ENCODE measurements at regions not wholly inside any gene's neighbourhood (a gene's known extent, or its start where the extent isn't known, plus 50 kb on each side); places are given as distances from the start of the nearest gene placed in this dataset.

- no peak overlapping the region for H3K4me2 ChIP-seq (ENCODE audit: low read length, poor library complexity, severe bottlenecking)
- H2AFZ ChIP-seq (ENCODE audit: low read depth, low read length): no peak overlapping the region
- H2BK5ac ChIP-seq (ENCODE audit: low read depth, low read length, poor library complexity, severe bottlenecking): no peak overlapping the region
- H2BK12ac ChIP-seq (ENCODE audit: low read length in 2 of 2): no peak overlapping the region
- DNase-seq: no peak
- no peaks in the 10 kb centered on the region for H3K79me1 ChIP-seq (replicated peaks; ENCODE audit: low read length, poor library complexity, severe bottlenecking)
- H3K9me3 ChIP-seq (ENCODE audit: control insufficient read depth, low read length): no peaks in the 10 kb centered on the region
- peak overlapping the region; percentile 86 for H2AK5ac ChIP-seq (ENCODE audit: low read length, severe bottlenecking)
- H3K4me1 ChIP-seq (ENCODE audit: control insufficient read depth, insufficient read depth, low read depth, low read length): peaks cover 4% of the 10 kb centered on the region
- WGBS: 93% methylated on average over 6 of the region's 8 CpGs
- H3K4me3 ChIP-seq (ENCODE audit: insufficient read depth in 1 of 2, low read depth in 1 of 2, low read length in 2 of 2): no peak overlapping the region
- no peak overlapping the region for H4K91ac ChIP-seq (ENCODE audit: low read length)
- no peaks in the 10 kb centered on the region for H3K36me3 ChIP-seq (ENCODE audit: control insufficient read depth in 1 of 2, insufficient read depth in 2 of 2, low read depth in 1 of 2, low read length in 2 of 2)
- H3K23ac ChIP-seq (ENCODE audit: low read length in 2 of 2): no peak overlapping the region
- H3K27me3 ChIP-seq (ENCODE audit: control insufficient read depth in 1 of 2, insufficient read depth in 1 of 2, low read length in 2 of 2): no peaks in the 10 kb centered on the region
- no peak overlapping the region for H3K27ac ChIP-seq (ENCODE audit: low read length, poor library complexity, severe bottlenecking)
- H3K18ac ChIP-seq (ENCODE audit: low read depth in 1 of 2, low read length in 2 of 2): no peak overlapping the region
- H3K14ac ChIP-seq (ENCODE audit: low read length in 2 of 2): peak overlapping the region in 1 of 2 experiments; percentile 20
- H3K9ac ChIP-seq (ENCODE audit: low read length): no peak overlapping the region
- H4K8ac ChIP-seq (ENCODE audit: low read length): no peak overlapping the region
- H3K4ac ChIP-seq (ENCODE audit: low read depth in 1 of 2, low read length in 2 of 2): no peak overlapping the region
- H2BK15ac ChIP-seq (ENCODE audit: low read depth, poor library complexity, severe bottlenecking): no peak overlapping the region
- no peak overlapping the region for H2BK120ac ChIP-seq (ENCODE audit: low read depth, low read length)
Measured at GRCh38 chr20:51953731-51954340, 151.5 kb upstream of the SALL4 start.

- 82% methylated on average over 4 of the region's 4 CpGs for WGBS
- H3K4me1 ChIP-seq (ENCODE audit: control insufficient read depth, insufficient read depth, low read depth, low read length): peaks cover 2% of the 10 kb centered on the region
Measured at GRCh38 chr20:51950926-51951325, 148.6 kb upstream of the SALL4 start.

GRCh38 chr20:51946586-51946985 is 144.3 kb upstream of the SALL4 start:
- Histone ChIP-seq H3K36me3 (ENCODE audit: control insufficient read depth in 1 of 2, insufficient read depth in 2 of 2, low read depth in 1 of 2, low read length in 2 of 2) (no peaks in the 10 kb centered on the region), H3K27me3 (ENCODE audit: control insufficient read depth in 1 of 2, insufficient read depth in 1 of 2, low read length in 2 of 2) (no peaks in the 10 kb centered on the region), H4K91ac (ENCODE audit: low read length) (no peak overlapping the region), H3K9ac (ENCODE audit: low read length) (no peak overlapping the region), H4K8ac (ENCODE audit: low read length) (no peak overlapping the region), H3K4me2 (ENCODE audit: low read length, poor library complexity, severe bottlenecking) (no peak overlapping the region), H3K4me1 (ENCODE audit: control insufficient read depth, insufficient read depth, low read depth, low read length) (peaks cover 6% of the 10 kb centered on the region), H3K79me1 (replicated peaks; ENCODE audit: low read length, poor library complexity, severe bottlenecking) (no peaks in the 10 kb centered on the region), H2AK5ac (ENCODE audit: low read length, severe bottlenecking) (no peak overlapping the region), H3K14ac (ENCODE audit: low read length in 2 of 2) (no peak overlapping the region), H3K9me3 (ENCODE audit: control insufficient read depth, low read length) (no peaks in the 10 kb centered on the region), H3K18ac (ENCODE audit: low read depth in 1 of 2, low read length in 2 of 2) (peak overlapping the region in 1 of 2 experiments; percentile 21), H2BK120ac (ENCODE audit: low read depth, low read length) (no peak overlapping the region), H2BK12ac (ENCODE audit: low read length in 2 of 2) (peak overlapping the region in 1 of 2 experiments; percentile 54), H2AFZ (ENCODE audit: low read depth, low read length) (no peak overlapping the region), H3K4ac (ENCODE audit: low read depth in 1 of 2, low read length in 2 of 2) (no peak overlapping the region), H2BK15ac (ENCODE audit: low read depth, poor library complexity, severe bottlenecking) (no peak overlapping the region), H2BK5ac (ENCODE audit: low read depth, low read length, poor library complexity, severe bottlenecking) (no peak overlapping the region), H3K4me3 (ENCODE audit: insufficient read depth in 1 of 2, low read depth in 1 of 2, low read length in 2 of 2) (no peak overlapping the region), H3K23ac (ENCODE audit: low read length in 2 of 2) (no peak overlapping the region), H3K27ac (ENCODE audit: low read length, poor library complexity, severe bottlenecking) (no peak overlapping the region)
- no peak for DNase-seq

More at GRCh38 chr20:51950926-51951325, 148.6 kb upstream of the SALL4 start:
- no peak overlapping the region for H3K4ac ChIP-seq (ENCODE audit: low read depth in 1 of 2, low read length in 2 of 2)
- H4K8ac ChIP-seq (ENCODE audit: low read length): no peak overlapping the region
- DNase-seq: no peak
- H3K36me3 ChIP-seq (ENCODE audit: control insufficient read depth in 1 of 2, insufficient read depth in 2 of 2, low read depth in 1 of 2, low read length in 2 of 2): no peaks in the 10 kb centered on the region
- H2BK120ac ChIP-seq (ENCODE audit: low read depth, low read length): no peak overlapping the region
- no peak overlapping the region for H2AFZ ChIP-seq (ENCODE audit: low read depth, low read length)
- H3K27ac ChIP-seq (ENCODE audit: low read length, poor library complexity, severe bottlenecking): no peak overlapping the region
- no peaks in the 10 kb centered on the region for H3K9me3 ChIP-seq (ENCODE audit: control insufficient read depth, low read length)
- H4K91ac ChIP-seq (ENCODE audit: low read length): no peak overlapping the region
- no peak overlapping the region for H3K9ac ChIP-seq (ENCODE audit: low read length)
- no peak overlapping the region for H2AK5ac ChIP-seq (ENCODE audit: low read length, severe bottlenecking)
- no peak overlapping the region for H3K14ac ChIP-seq (ENCODE audit: low read length in 2 of 2)
- no peaks in the 10 kb centered on the region for H3K79me1 ChIP-seq (replicated peaks; ENCODE audit: low read length, poor library complexity, severe bottlenecking)
- no peak overlapping the region for H3K4me3 ChIP-seq (ENCODE audit: insufficient read depth in 1 of 2, low read depth in 1 of 2, low read length in 2 of 2)
- no peak overlapping the region for H2BK15ac ChIP-seq (ENCODE audit: low read depth, poor library complexity, severe bottlenecking)
- H2BK5ac ChIP-seq (ENCODE audit: low read depth, low read length, poor library complexity, severe bottlenecking): no peak overlapping the region
- no peak overlapping the region for H3K18ac ChIP-seq (ENCODE audit: low read depth in 1 of 2, low read length in 2 of 2)
- no peak overlapping the region for H3K23ac ChIP-seq (ENCODE audit: low read length in 2 of 2)
- no peak overlapping the region for H2BK12ac ChIP-seq (ENCODE audit: low read length in 2 of 2)
- H3K4me2 ChIP-seq (ENCODE audit: low read length, poor library complexity, severe bottlenecking): no peak overlapping the region
- no peaks in the 10 kb centered on the region for H3K27me3 ChIP-seq (ENCODE audit: control insufficient read depth in 1 of 2, insufficient read depth in 1 of 2, low read length in 2 of 2)

- Histone ChIP-seq H2BK12ac (ENCODE audit: low read length in 2 of 2) (no peak overlapping the region), H2AK5ac (ENCODE audit: low read length, severe bottlenecking) (no peak overlapping the region), H4K8ac (ENCODE audit: low read length) (no peak overlapping the region), H3K18ac (ENCODE audit: low read depth in 1 of 2, low read length in 2 of 2) (no peak overlapping the region), H3K4me1 (ENCODE audit: control insufficient read depth, insufficient read depth, low read depth, low read length) (peaks cover 5% of the 10 kb centered on the region), H3K14ac (ENCODE audit: low read length in 2 of 2) (no peak overlapping the region), H2AFZ (ENCODE audit: low read depth, low read length) (no peak overlapping the region), H2BK120ac (ENCODE audit: low read depth, low read length) (no peak overlapping the region), H3K4me3 (ENCODE audit: insufficient read depth in 1 of 2, low read depth in 1 of 2, low read length in 2 of 2) (no peak overlapping the region), H3K79me1 (replicated peaks; ENCODE audit: low read length, poor library complexity, severe bottlenecking) (no peaks in the 10 kb centered on the region), H3K4ac (ENCODE audit: low read depth in 1 of 2, low read length in 2 of 2) (no peak overlapping the region), H3K36me3 (ENCODE audit: control insufficient read depth in 1 of 2, insufficient read depth in 2 of 2, low read depth in 1 of 2, low read length in 2 of 2) (no peaks in the 10 kb centered on the region), H3K27me3 (ENCODE audit: control insufficient read depth in 1 of 2, insufficient read depth in 1 of 2, low read length in 2 of 2) (no peaks in the 10 kb centered on the region), H3K9me3 (ENCODE audit: control insufficient read depth, low read length) (no peaks in the 10 kb centered on the region), H3K9ac (ENCODE audit: low read length) (no peak overlapping the region), H3K23ac (ENCODE audit: low read length in 2 of 2) (no peak overlapping the region), H2BK15ac (ENCODE audit: low read depth, poor library complexity, severe bottlenecking) (no peak overlapping the region), H3K4me2 (ENCODE audit: low read length, poor library complexity, severe bottlenecking) (no peak overlapping the region), H3K27ac (ENCODE audit: low read length, poor library complexity, severe bottlenecking) (no peak overlapping the region), H2BK5ac (ENCODE audit: low read depth, low read length, poor library complexity, severe bottlenecking) (no peak overlapping the region), H4K91ac (ENCODE audit: low read length) (no peak overlapping the region)
- WGBS: 100% methylated on average over 4 of the region's 5 CpGs
- no peak for DNase-seq
Measured at GRCh38 chr20:51945881-51946280, 143.6 kb upstream of the SALL4 start.

Data from mesenchymal stem cell (in vitro differentiated cells and primary cell).